Calu3 (cell line): ENCODE measurements at regions not wholly inside any gene's neighbourhood (a gene's known extent, or its start where the extent isn't known, plus 50 kb on each side); places are given as distances from the start of the nearest gene placed in this dataset.

Experiments
- BruUV-seq: library from RNA; stranded (reverse); fragments of 400-500 nt; replicated peaks from 2 replicates; lab custom pipeline; 2021; lab: Mats Ljungman, UMichigan
- CTCF ChIA-PET: fragments of 300-600 bp; sonication (Branson Sonifier 250); formaldehyde crosslinking; loops from one replicate; lab custom pipeline; 2022; ENCODE audit warnings: antibody characterized with exemption; lab: Charles Lee
- DNase-seq: peaks from one replicate; pipeline ENCODE4 v3.0.0; 2022
- H3K27ac Mint-ChIP-seq: one replicate; pipeline ENCODE4 v1.8.0; 2022; ENCODE audit warnings: mixed read lengths; ENCODE audit not compliant: unreplicated experiment
- H3K27me3 Mint-ChIP-seq: one replicate; pipeline ENCODE4 v1.8.0; 2022; ENCODE audit warnings: mixed read lengths; ENCODE audit not compliant: unreplicated experiment
- H3K36me3 Mint-ChIP-seq: one replicate; pipeline ENCODE4 v1.8.0; 2022; ENCODE audit warnings: mild to moderate bottlenecking, moderate library complexity, mixed read lengths; ENCODE audit not compliant: insufficient read depth, unreplicated experiment
- H3K4me1 Mint-ChIP-seq: one replicate; pipeline ENCODE4 v1.8.0; 2022; ENCODE audit warnings: mild to moderate bottlenecking, low read depth, mixed read lengths; ENCODE audit not compliant: unreplicated experiment
- H3K4me3 Mint-ChIP-seq: one replicate; pipeline ENCODE4 v1.8.0; 2022; ENCODE audit warnings: mild to moderate bottlenecking, low read depth, moderate library complexity, mixed read lengths; ENCODE audit not compliant: unreplicated experiment
- H3K9me3 Mint-ChIP-seq: one replicate; pipeline ENCODE4 v1.8.0; 2022; ENCODE audit warnings: low read depth, mixed read lengths; ENCODE audit not compliant: unreplicated experiment
- intact Hi-C: fragments of 100-400 bp; cut with micrococcal nuclease; formaldehyde crosslinking; loops from one replicate; pipeline ENCODE4 v1.10.0; 2022; ENCODE audit not compliant: unreplicated experiment
- TF ChIP-seq, protein P1 (sequence below): fragments of 200-600 bp; IDR thresholded peaks from one replicate; pipeline ENCODE4 v1.8.0; 2022; ENCODE audit warnings: antibody characterized with exemption; ENCODE audit not compliant: unreplicated experiment

- intact Hi-C loops, result no loop called here
- H3K27me3 Mint-ChIP-seq, result no peaks in the 10 kb centered on the region
- no peak overlapping the region for H3K4me3 Mint-ChIP-seq
- peaks cover 5% of the 10 kb centered on the region for H3K9me3 Mint-ChIP-seq
- BruUV-seq, result no TSS peak
- CTCF ChIA-PET, result no interaction called here
- H3K36me3 Mint-ChIP-seq, result no peaks in the 10 kb centered on the region
- TF ChIP-seq, protein P1, sequence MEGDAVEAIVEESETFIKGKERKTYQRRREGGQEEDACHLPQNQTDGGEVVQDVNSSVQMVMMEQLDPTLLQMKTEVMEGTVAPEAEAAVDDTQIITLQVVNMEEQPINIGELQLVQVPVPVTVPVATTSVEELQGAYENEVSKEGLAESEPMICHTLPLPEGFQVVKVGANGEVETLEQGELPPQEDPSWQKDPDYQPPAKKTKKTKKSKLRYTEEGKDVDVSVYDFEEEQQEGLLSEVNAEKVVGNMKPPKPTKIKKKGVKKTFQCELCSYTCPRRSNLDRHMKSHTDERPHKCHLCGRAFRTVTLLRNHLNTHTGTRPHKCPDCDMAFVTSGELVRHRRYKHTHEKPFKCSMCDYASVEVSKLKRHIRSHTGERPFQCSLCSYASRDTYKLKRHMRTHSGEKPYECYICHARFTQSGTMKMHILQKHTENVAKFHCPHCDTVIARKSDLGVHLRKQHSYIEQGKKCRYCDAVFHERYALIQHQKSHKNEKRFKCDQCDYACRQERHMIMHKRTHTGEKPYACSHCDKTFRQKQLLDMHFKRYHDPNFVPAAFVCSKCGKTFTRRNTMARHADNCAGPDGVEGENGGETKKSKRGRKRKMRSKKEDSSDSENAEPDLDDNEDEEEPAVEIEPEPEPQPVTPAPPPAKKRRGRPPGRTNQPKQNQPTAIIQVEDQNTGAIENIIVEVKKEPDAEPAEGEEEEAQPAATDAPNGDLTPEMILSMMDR, result no peak
- no peak for DNase-seq
- no peak overlapping the region for H3K27ac Mint-ChIP-seq
- no peaks in the 10 kb centered on the region for H3K4me1 Mint-ChIP-seq
Measured at GRCh38 chr2:183456177-183456576, 331.9 kb downstream of the NUP35 start.

DNA sequence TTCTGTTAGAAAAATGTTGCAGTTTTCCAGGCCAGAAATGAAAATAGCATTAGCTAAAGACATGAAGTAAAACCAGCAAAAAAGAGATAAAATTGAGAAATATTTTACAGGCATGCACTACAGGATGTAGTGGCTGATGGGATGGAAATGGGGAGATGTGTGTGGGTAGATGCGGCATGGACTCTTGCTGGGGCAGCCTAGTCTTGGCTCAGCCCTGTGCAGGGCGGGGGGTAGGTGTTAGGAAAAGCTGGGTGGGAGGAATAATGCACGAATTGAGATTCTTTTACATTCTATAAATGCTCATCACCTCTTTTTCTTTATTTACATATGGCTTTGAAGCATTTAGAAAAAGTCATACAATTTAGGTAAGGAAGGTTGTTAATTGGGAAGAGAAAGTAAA lies 334.2 kb downstream of the NUP35 start:
- CTCF ChIA-PET, result no interaction called here
- Mint-ChIP-seq H3K9me3 (peaks cover 3% of the 10 kb centered on the region), H3K27me3 (no peaks in the 10 kb centered on the region), H3K4me1 (no peaks in the 10 kb centered on the region), H3K36me3 (no peaks in the 10 kb centered on the region), H3K4me3 (no peak overlapping the region), H3K27ac (no peak overlapping the region)
- no peak for DNase-seq
- TF ChIP-seq, protein P1, result no peak
- BruUV-seq, result no TSS peak
- intact Hi-C loops, result no loop called here

- Mint-ChIP-seq H3K36me3 (no peaks in the 10 kb centered on the region), H3K4me1 (no peaks in the 10 kb centered on the region), H3K4me3 (no peak overlapping the region), H3K27ac (no peak overlapping the region), H3K27me3 (no peaks in the 10 kb centered on the region), H3K9me3 (peaks cover 3% of the 10 kb centered on the region)
- TF ChIP-seq, protein P1, result no peak
- CTCF ChIA-PET, result no interaction called here
- intact Hi-C loops, result no loop called here
- BruUV-seq, result no TSS peak
- no peak for DNase-seq
Measured at GRCh38 chr2:183459466-183459865, 335.2 kb downstream of the NUP35 start.

DNA sequence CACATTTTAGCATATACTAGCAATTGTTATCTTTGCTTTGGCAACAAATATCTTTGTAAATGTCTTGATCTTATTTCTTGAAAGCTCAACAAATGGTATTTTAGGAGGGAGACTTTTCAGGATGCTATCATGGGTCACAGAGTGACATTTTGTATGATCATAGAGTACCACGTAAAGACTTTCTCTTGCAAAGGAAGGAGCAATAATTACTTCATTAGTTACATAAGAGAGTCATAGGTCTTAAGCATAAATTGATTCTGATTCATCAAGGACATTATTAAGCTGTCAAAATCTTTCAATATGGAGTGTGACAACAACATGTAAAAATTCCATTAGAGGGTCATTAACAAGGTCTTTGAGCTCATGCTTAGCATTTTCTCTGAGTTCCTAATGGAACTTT lies 339.6 kb downstream of the NUP35 start:
- H3K4me3 Mint-ChIP-seq, result no peak overlapping the region
- no peaks in the 10 kb centered on the region for H3K4me1 Mint-ChIP-seq
- H3K27ac Mint-ChIP-seq, result no peak overlapping the region
- no peaks in the 10 kb centered on the region for H3K9me3 Mint-ChIP-seq
- no peak for DNase-seq
- intact Hi-C loops, result no loop called here
- BruUV-seq, result no TSS peak
- H3K27me3 Mint-ChIP-seq, result no peaks in the 10 kb centered on the region
- TF ChIP-seq, protein P1, result no peak
- no peaks in the 10 kb centered on the region for H3K36me3 Mint-ChIP-seq
- CTCF ChIA-PET, result no interaction called here
